ENCODE measurements at regions not wholly inside any gene's neighbourhood (a gene's known extent, or its start where the extent isn't known, plus 50 kb on each side); places are given as distances from the start of the nearest gene placed in this dataset.

DNA sequence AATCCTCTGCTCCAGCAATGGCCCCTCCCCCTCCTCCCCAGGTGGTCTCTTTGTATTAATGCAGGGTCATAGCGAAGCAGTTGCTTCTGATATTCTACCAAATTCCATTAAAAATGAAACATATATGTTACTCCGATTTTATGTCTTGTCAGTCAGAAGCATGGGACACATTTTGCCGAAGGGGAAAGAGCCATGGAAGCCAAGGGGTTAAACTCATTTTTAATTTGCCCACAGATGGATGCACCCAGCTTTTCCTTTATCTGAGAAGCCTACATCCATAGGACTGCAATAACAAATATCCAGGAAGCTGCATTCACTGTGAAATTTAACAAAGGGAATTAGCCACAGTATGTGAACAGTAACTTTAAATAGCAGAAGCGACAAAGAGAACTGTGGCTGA lies 688.2 kb downstream of the QKI start:
- no peak overlapping the region for H3K9ac ChIP-seq
- no peak for TF ChIP-seq CTCF (conservative IDR thresholded peaks at IDR 0.05; ENCODE audit: low read depth, low read length)
- no peaks in the 10 kb centered on the region for H3K27me3 ChIP-seq (ENCODE audit: insufficient read depth, low read depth)
- H3K4me2 ChIP-seq = no peak overlapping the region
- H2AFZ ChIP-seq (ENCODE audit: low read depth) = no peak overlapping the region
- no peaks in the 10 kb centered on the region for H3K4me1 ChIP-seq (ENCODE audit: low read depth, poor library complexity, severe bottlenecking)
- H3K36me3 ChIP-seq (ENCODE audit: insufficient read depth) = no peaks in the 10 kb centered on the region
- no peaks in the 10 kb centered on the region for H3K79me2 ChIP-seq (ENCODE audit: insufficient read depth, low read depth)
- no peak overlapping the region for H3K27ac ChIP-seq
- H4K20me1 ChIP-seq (ENCODE audit: insufficient read depth) = no peaks in the 10 kb centered on the region
- H3K4me3 ChIP-seq (IDR thresholded peaks at IDR 0.05; ENCODE audit: insufficient read depth, low read depth, low read length) = no peak overlapping the region

- no peaks in the 10 kb centered on the region for H3K4me1 ChIP-seq (ENCODE audit: low read depth, poor library complexity, severe bottlenecking)
- H3K79me2 ChIP-seq (ENCODE audit: insufficient read depth, low read depth) = no peaks in the 10 kb centered on the region
- no peaks in the 10 kb centered on the region for H3K36me3 ChIP-seq (ENCODE audit: insufficient read depth)
- no peaks in the 10 kb centered on the region for H3K27me3 ChIP-seq (ENCODE audit: insufficient read depth, low read depth)
- no peak overlapping the region for H2AFZ ChIP-seq (ENCODE audit: low read depth)
- H4K20me1 ChIP-seq (ENCODE audit: insufficient read depth) = no peaks in the 10 kb centered on the region
- no peak overlapping the region for H3K4me2 ChIP-seq
- no peak overlapping the region for H3K27ac ChIP-seq
- H3K4me3 ChIP-seq (IDR thresholded peaks at IDR 0.05; ENCODE audit: insufficient read depth, low read depth, low read length) = no peak overlapping the region
- no peak for TF ChIP-seq CTCF (conservative IDR thresholded peaks at IDR 0.05; ENCODE audit: low read depth, low read length)
- no peak overlapping the region for H3K9ac ChIP-seq
Measured at GRCh38 chr6:164101859-164102258, 687.3 kb downstream of the QKI start.

- Histone ChIP-seq H3K9ac (no peak overlapping the region), H3K36me3 (ENCODE audit: insufficient read depth) (no peaks in the 10 kb centered on the region), H3K27ac (no peak overlapping the region), H3K79me2 (ENCODE audit: insufficient read depth, low read depth) (no peaks in the 10 kb centered on the region), H2AFZ (ENCODE audit: low read depth) (no peak overlapping the region), H4K20me1 (ENCODE audit: insufficient read depth) (no peaks in the 10 kb centered on the region), H3K27me3 (ENCODE audit: insufficient read depth, low read depth) (no peaks in the 10 kb centered on the region), H3K4me3 (IDR thresholded peaks at IDR 0.05; ENCODE audit: insufficient read depth, low read depth, low read length) (no peak overlapping the region), H3K4me2 (no peak overlapping the region), H3K4me1 (ENCODE audit: low read depth, poor library complexity, severe bottlenecking) (no peaks in the 10 kb centered on the region)
- TF ChIP-seq CTCF (conservative IDR thresholded peaks at IDR 0.05; ENCODE audit: low read depth, low read length) = no peak
Measured at GRCh38 chr6:164099269-164099865, 684.8 kb downstream of the QKI start.

- no peak overlapping the region for H3K27ac ChIP-seq
- H3K79me2 ChIP-seq (ENCODE audit: insufficient read depth, low read depth) = no peaks in the 10 kb centered on the region
- no peak overlapping the region for H2AFZ ChIP-seq (ENCODE audit: low read depth)
- H3K27me3 ChIP-seq (ENCODE audit: insufficient read depth, low read depth) = no peaks in the 10 kb centered on the region
- no peaks in the 10 kb centered on the region for H3K36me3 ChIP-seq (ENCODE audit: insufficient read depth)
- TF ChIP-seq CTCF (conservative IDR thresholded peaks at IDR 0.05; ENCODE audit: low read depth, low read length) = no peak
- no peak overlapping the region for H3K4me2 ChIP-seq
- H3K9ac ChIP-seq = no peak overlapping the region
- no peak overlapping the region for H3K4me3 ChIP-seq (IDR thresholded peaks at IDR 0.05; ENCODE audit: insufficient read depth, low read depth, low read length)
- no peaks in the 10 kb centered on the region for H4K20me1 ChIP-seq (ENCODE audit: insufficient read depth)
- no peaks in the 10 kb centered on the region for H3K4me1 ChIP-seq (ENCODE audit: low read depth, poor library complexity, severe bottlenecking)
Measured at GRCh38 chr6:164098857-164099267, 684.3 kb downstream of the QKI start.
